Keratinocyte (primary cell): ENCODE measurements at regions not wholly inside any gene's neighbourhood (a gene's known extent, or its start where the extent isn't known, plus 50 kb on each side); places are given as distances from the start of the nearest gene placed in this dataset.

Experiments used
- DNase-seq: peaks from one replicate; pipeline ENCODE4 v3.0.0-alpha.2; 2011; ENCODE audit warnings: low read depth, missing footprints, low spot score
- FAIRE-seq: peaks from 2 replicates; lab custom pipeline; 2011; peaks lifted over from hg19 to GRCh38; lab: Jason Lieb, UNC
- H2AFZ ChIP-seq: 2 replicates; pipeline ENCODE4 v1.6.0; 2012; ENCODE audit warnings: low read length, control low read depth, inconsistent platforms; ENCODE audit not compliant: control insufficient read depth
- H3K27ac ChIP-seq: 2 replicates; pipeline ENCODE4 v1.5.1; 2011; ENCODE audit warnings: low read length; ENCODE audit not compliant: control insufficient read depth, insufficient read depth
- H3K27me3 ChIP-seq: 3 replicates; pipeline ENCODE4 v1.6.0; 2011; ENCODE audit warnings: low read length; ENCODE audit not compliant: control insufficient read depth, insufficient read depth; ENCODE audit errors: extremely low read depth
- H3K36me3 ChIP-seq, 2 experiments: 2 replicates in 1 of 2; 3 replicates in 1 of 2; pipeline ENCODE4 v1.5.1; 2011; ENCODE audit warnings: low read length in 2 of 2, mild to moderate bottlenecking in 1 of 2; ENCODE audit not compliant: control insufficient read depth in 2 of 2, insufficient read depth in 2 of 2; ENCODE audit errors: extremely low read depth in 1 of 2
- H3K4me1 ChIP-seq: 3 replicates; pipeline ENCODE4 v1.5.1; 2011; ENCODE audit warnings: low read length; ENCODE audit not compliant: control insufficient read depth, insufficient read depth; ENCODE audit errors: extremely low read depth
- H3K4me2 ChIP-seq: 3 replicates; pipeline ENCODE4 v1.6.0; 2011; ENCODE audit warnings: low read depth, low read length; ENCODE audit not compliant: control insufficient read depth, insufficient read depth; ENCODE audit errors: extremely low read depth
- H3K4me3 ChIP-seq, 3 experiments: fragments of 200-600 bp in 1 of 3; sonication (generic) in 1 of 3; 2 replicates in 2 of 3; 3 replicates in 1 of 3; pipeline ENCODE4 v1.5.1; 2011 to 2016; ENCODE audit warnings: low read length in 3 of 3, mild to moderate bottlenecking in 3 of 3, control low read depth in 2 of 3, inconsistent platforms in 1 of 3, low read depth in 1 of 3, mixed read lengths in 1 of 3, mixed run types in 1 of 3, moderate library complexity in 1 of 3; ENCODE audit not compliant: control insufficient read depth in 2 of 3, insufficient read depth in 2 of 3; ENCODE audit errors: extremely low read depth in 1 of 3
- H3K79me2 ChIP-seq: 2 replicates; pipeline ENCODE4 v1.6.0; 2012; ENCODE audit warnings: low read length; ENCODE audit not compliant: control insufficient read depth, insufficient read depth
- H3K9ac ChIP-seq: 3 replicates; pipeline ENCODE4 v1.6.0; 2011; ENCODE audit warnings: low read length; ENCODE audit not compliant: control insufficient read depth, insufficient read depth; ENCODE audit errors: extremely low read depth
- H3K9me1 ChIP-seq: 3 replicates; pipeline ENCODE4 v1.6.0; 2011; ENCODE audit warnings: low read length; ENCODE audit not compliant: control insufficient read depth, insufficient read depth; ENCODE audit errors: extremely low read depth
- H3K9me3 ChIP-seq: 2 replicates; pipeline ENCODE4 v1.5.1; 2012; ENCODE audit warnings: low read depth, low read length; ENCODE audit not compliant: control insufficient read depth
- H4K20me1 ChIP-seq: 3 replicates; pipeline ENCODE4 v1.6.0; 2011; ENCODE audit warnings: low read length; ENCODE audit not compliant: control insufficient read depth, insufficient read depth; ENCODE audit errors: extremely low read depth
- EZH2 ChIP-seq: IDR thresholded peaks from one replicate; pipeline ENCODE4 v1.6.1; 2012; ENCODE audit warnings: inconsistent platforms, mild to moderate bottlenecking, low read length, moderate library complexity
- dilution Hi-C: fragments of 300-500 bp; cut with MboI; formaldehyde crosslinking; loops from one replicate; pipeline ENCODE4 v1.7.0; 2020; ENCODE audit warnings: low sequenced_read_pairs; ENCODE audit not compliant: extremely low pct_ligation_motif_present
- TF ChIP-seq, protein P1 (sequence below), 3 experiments: IDR thresholded peaks in 1 of 3; conservative IDR thresholded peaks in 1 of 3; optimal IDR thresholded peaks in 1 of 3; 2 replicates in 2 of 3; 3 replicates in 1 of 3; pipeline versions ENCODE3 to v1.5.1; 2011; ENCODE audit warnings: low read length in 3 of 3, mild to moderate bottlenecking in 3 of 3, moderate library complexity in 2 of 3, control low read depth in 1 of 3, inconsistent platforms in 1 of 3; ENCODE audit not compliant: insufficient read depth in 2 of 3; ENCODE audit errors: extremely low read depth in 1 of 3

GRCh38 chr5:7072188-7072587 is 323.8 kb upstream of the ADCY2 start:
- no peak overlapping the region for H3K4me2 ChIP-seq
- DNase-seq: no peak
- H4K20me1 ChIP-seq: no peaks in the 10 kb centered on the region
- no peak overlapping the region for H3K27ac ChIP-seq
- H2AFZ ChIP-seq: no peak overlapping the region
- no peak for TF ChIP-seq EZH2
- TF ChIP-seq, protein P1, sequence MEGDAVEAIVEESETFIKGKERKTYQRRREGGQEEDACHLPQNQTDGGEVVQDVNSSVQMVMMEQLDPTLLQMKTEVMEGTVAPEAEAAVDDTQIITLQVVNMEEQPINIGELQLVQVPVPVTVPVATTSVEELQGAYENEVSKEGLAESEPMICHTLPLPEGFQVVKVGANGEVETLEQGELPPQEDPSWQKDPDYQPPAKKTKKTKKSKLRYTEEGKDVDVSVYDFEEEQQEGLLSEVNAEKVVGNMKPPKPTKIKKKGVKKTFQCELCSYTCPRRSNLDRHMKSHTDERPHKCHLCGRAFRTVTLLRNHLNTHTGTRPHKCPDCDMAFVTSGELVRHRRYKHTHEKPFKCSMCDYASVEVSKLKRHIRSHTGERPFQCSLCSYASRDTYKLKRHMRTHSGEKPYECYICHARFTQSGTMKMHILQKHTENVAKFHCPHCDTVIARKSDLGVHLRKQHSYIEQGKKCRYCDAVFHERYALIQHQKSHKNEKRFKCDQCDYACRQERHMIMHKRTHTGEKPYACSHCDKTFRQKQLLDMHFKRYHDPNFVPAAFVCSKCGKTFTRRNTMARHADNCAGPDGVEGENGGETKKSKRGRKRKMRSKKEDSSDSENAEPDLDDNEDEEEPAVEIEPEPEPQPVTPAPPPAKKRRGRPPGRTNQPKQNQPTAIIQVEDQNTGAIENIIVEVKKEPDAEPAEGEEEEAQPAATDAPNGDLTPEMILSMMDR (optimal IDR thresholded peaks at IDR 0.05 in 1 of 3, IDR thresholded peaks at IDR 0.05 in 1 of 3, conservative IDR thresholded peaks at IDR 0.05 in 1 of 3; ENCODE audit: extremely low read depth in 1 of 3, insufficient read depth in 2 of 3, low read length in 3 of 3): no peak
- FAIRE-seq: no peak
- no peaks in the 10 kb centered on the region for H3K9me1 ChIP-seq
- H3K4me1 ChIP-seq: no peaks in the 10 kb centered on the region
- dilution Hi-C loops: no loop called here
- H3K36me3 ChIP-seq: no peaks in the 10 kb centered on the region
- H3K27me3 ChIP-seq: no peaks in the 10 kb centered on the region
- no peak overlapping the region for H3K4me3 ChIP-seq
- no peak overlapping the region for H3K9ac ChIP-seq
- no peaks in the 10 kb centered on the region for H3K9me3 ChIP-seq
- no peaks in the 10 kb centered on the region for H3K79me2 ChIP-seq

- Histone ChIP-seq H3K27ac (no peak overlapping the region), H3K9me3 (no peaks in the 10 kb centered on the region)
Observed at GRCh38 chr5:7073666-7074065, 322.3 kb upstream of the ADCY2 start.

More at GRCh38 chr5:7073666-7074065, 322.3 kb upstream of the ADCY2 start:
- Histone ChIP-seq H4K20me1 (no peaks in the 10 kb centered on the region), H3K9ac (no peak overlapping the region), H3K4me1 (no peaks in the 10 kb centered on the region), H3K36me3 (no peaks in the 10 kb centered on the region), H3K27me3 (no peaks in the 10 kb centered on the region), H3K9me1 (no peaks in the 10 kb centered on the region), H3K79me2 (no peaks in the 10 kb centered on the region), H2AFZ (no peak overlapping the region), H3K4me2 (no peak overlapping the region), H3K4me3 (no peak overlapping the region)
- no peak for TF ChIP-seq EZH2
- TF ChIP-seq, protein P1 (optimal IDR thresholded peaks at IDR 0.05 in 1 of 3, IDR thresholded peaks at IDR 0.05 in 1 of 3, conservative IDR thresholded peaks at IDR 0.05 in 1 of 3; ENCODE audit: extremely low read depth in 1 of 3, insufficient read depth in 2 of 3, low read length in 3 of 3): no peak
- DNase-seq (no peak), FAIRE-seq (no peak)
- dilution Hi-C loops: no loop called here
